ENCODE measurements at regions not wholly inside any gene's neighbourhood (a gene's known extent, or its start where the extent isn't known, plus 50 kb on each side); places are given as distances from the start of the nearest gene placed in this dataset.
"Not testable (repeated sequence)": the region's sequence is repeated elsewhere in the genome, so short reads cannot be mapped to it uniquely, and the experiment has no call there.

DNA sequence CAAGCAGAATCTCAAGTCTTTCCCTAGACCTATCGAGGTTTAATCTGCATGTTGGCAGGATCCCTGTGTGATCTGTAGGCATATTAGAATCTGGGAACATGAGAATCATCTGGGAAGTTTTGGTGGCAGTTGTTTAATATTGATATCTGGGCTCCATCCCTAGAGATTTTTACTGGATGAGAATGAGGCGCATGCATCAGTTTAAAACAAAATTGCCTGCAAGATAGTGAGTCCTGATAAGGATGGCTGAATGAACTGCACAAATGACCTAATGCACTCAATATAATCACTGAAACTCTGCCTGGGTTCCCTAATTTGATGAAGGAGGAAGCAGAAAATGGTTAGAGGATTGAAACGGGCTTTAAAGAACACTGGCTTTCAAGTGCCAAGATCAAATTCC lies 218.0 kb downstream of the FGFR2 start:
- H3K4me1 ChIP-seq: no peaks in the 10 kb centered on the region
- intact Hi-C loops (cut with DNase I; ENCODE audit: low total_unique reads): no loop called here
- in situ Hi-C loops (cut with MboI; ENCODE audit: low pct_ligation_motif_present in 1 of 4, low pct_unique_long_range_greater_than_20kb in 1 of 4, low sequenced_read_pairs in 3 of 4): no loop called here
- no peak overlapping the region for H3K27ac ChIP-seq
- no peaks in the 10 kb centered on the region for H3K36me3 ChIP-seq
- no peak overlapping the region for H3K4me3 ChIP-seq
- 60 to 81% methylated on average over 2 to 3 of the region's 3 CpGs for WGBS, 2 donors (ENCODE audit: low coverage in 1 of 2)
- no peaks in the 10 kb centered on the region for H3K27me3 ChIP-seq
- H3K9me3 ChIP-seq: no peaks in the 10 kb centered on the region
- DNase-seq: no peak
- TF ChIP-seq, protein P1, sequence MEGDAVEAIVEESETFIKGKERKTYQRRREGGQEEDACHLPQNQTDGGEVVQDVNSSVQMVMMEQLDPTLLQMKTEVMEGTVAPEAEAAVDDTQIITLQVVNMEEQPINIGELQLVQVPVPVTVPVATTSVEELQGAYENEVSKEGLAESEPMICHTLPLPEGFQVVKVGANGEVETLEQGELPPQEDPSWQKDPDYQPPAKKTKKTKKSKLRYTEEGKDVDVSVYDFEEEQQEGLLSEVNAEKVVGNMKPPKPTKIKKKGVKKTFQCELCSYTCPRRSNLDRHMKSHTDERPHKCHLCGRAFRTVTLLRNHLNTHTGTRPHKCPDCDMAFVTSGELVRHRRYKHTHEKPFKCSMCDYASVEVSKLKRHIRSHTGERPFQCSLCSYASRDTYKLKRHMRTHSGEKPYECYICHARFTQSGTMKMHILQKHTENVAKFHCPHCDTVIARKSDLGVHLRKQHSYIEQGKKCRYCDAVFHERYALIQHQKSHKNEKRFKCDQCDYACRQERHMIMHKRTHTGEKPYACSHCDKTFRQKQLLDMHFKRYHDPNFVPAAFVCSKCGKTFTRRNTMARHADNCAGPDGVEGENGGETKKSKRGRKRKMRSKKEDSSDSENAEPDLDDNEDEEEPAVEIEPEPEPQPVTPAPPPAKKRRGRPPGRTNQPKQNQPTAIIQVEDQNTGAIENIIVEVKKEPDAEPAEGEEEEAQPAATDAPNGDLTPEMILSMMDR (IDR thresholded peaks at IDR 0.05): no peak
- TF ChIP-seq EP300 (IDR thresholded peaks at IDR 0.05; ENCODE audit: low read depth) (no peak), POLR2A (IDR thresholded peaks at IDR 0.05) (no peak), POLR2AphosphoS5 (IDR thresholded peaks at IDR 0.05) (no peak)

DNA sequence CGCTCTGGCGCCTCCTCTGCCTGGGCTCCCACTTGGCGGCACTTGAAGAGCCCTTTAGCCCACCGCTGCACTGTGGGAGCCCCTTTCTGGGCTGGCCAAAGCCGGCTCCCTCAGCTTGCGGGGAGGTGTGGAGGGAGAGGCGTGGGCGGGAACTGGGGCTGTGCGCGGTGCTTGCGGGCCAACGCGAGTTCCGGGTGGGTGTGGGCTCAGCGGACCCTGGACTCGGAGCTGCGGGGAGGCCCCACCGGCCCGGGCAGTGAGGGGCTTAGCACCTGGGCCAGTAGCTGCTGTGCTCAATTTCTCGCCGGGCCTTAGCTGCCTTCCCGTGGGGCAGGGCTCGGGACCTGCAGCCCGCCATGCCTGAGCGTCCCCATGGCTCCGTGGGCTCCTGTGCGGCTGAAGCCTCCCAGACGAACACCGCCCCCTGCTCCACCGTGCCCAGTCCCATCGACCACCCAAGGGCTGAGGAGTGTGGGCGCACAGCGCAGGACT lies 216.2 kb downstream of the FGFR2 start:
- intact Hi-C loops (cut with DNase I; ENCODE audit: low total_unique reads): not testable (repeated sequence)

DNA sequence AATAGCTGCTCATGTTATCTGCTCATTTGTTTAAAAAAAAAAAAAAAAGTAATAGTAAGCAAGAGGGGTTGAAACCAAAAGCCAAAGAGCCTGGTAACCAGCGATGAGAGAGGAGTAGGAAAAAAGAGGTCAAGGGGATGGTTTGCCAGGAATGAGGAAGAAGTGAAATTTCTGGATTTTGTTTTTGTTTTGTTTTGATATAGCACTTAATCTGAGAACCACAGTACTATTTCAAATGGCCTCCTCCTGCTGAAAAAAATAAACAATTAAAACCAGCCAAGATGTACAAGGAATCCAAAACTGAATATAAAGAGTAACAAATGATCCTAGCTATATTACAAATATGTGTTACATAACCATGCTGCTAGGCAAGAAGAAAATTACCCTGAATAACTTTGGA lies 213.1 kb downstream of the FGFR2 start:
- TF ChIP-seq EP300 (IDR thresholded peaks at IDR 0.05; ENCODE audit: low read depth) (no peak), POLR2AphosphoS5 (IDR thresholded peaks at IDR 0.05) (no peak), POLR2A (IDR thresholded peaks at IDR 0.05) (no peak)
- TF ChIP-seq, protein P1 (IDR thresholded peaks at IDR 0.05): no peak
- WGBS, 2 donors (ENCODE audit: low coverage in 1 of 2): 74 to 80% methylated on average over 1 of the region's 1 CpG

More for the DNA sequence above, 216.2 kb downstream of the FGFR2 start:
- in situ Hi-C loops (cut with MboI; ENCODE audit: low pct_ligation_motif_present in 1 of 4, low pct_unique_long_range_greater_than_20kb in 1 of 4, low sequenced_read_pairs in 3 of 4); H3K9me3 ChIP-seq; H3K4me3 ChIP-seq; H3K36me3 ChIP-seq; H3K4me1 ChIP-seq; H3K27ac ChIP-seq; H3K27me3 ChIP-seq; DNase-seq: not testable (repeated sequence)
- WGBS, 2 donors (ENCODE audit: low coverage in 1 of 2): 97% methylated on average over 31 of the region's 33 CpGs; no CpG with 5 or more reads in 1 of the 2 donors

DNA sequence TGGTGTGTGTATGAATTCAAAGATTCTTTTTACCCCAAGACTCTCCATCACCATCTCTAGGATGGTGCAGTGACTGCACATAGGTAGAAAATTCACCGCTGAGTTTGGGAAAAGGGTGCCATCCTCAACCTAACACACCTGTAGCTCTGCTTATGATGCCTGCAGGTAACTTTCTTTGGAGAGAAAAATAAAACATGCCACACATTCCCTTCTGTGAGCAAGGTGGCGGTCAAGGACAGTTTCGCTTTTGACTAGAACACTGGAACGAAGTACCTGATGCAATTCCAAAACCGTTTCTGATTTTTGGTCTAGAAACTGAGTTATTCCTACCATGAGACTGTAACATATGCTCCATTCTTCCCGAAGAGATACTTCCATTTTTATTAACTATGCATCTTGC lies 205.6 kb downstream of the FGFR2 start:
- H3K27ac ChIP-seq: no peak overlapping the region
- intact Hi-C loops (cut with DNase I; ENCODE audit: low total_unique reads): no loop called here

More for the DNA sequence above, 213.1 kb downstream of the FGFR2 start:
- in situ Hi-C loops (cut with MboI; ENCODE audit: low pct_ligation_motif_present in 1 of 4, low pct_unique_long_range_greater_than_20kb in 1 of 4, low sequenced_read_pairs in 3 of 4): no loop called here
- Histone ChIP-seq H3K4me1 (no peaks in the 10 kb centered on the region), H3K27me3 (no peaks in the 10 kb centered on the region), H3K4me3 (no peak overlapping the region), H3K9me3 (no peaks in the 10 kb centered on the region), H3K36me3 (no peaks in the 10 kb centered on the region), H3K27ac (no peak overlapping the region)
- intact Hi-C loops (cut with DNase I; ENCODE audit: low total_unique reads): no loop called here
- no peak for DNase-seq

More for the DNA sequence above, 205.6 kb downstream of the FGFR2 start:
- H3K36me3 ChIP-seq: no peaks in the 10 kb centered on the region
- H3K4me1 ChIP-seq: no peaks in the 10 kb centered on the region
- no peak overlapping the region for H3K4me3 ChIP-seq
- TF ChIP-seq EP300 (IDR thresholded peaks at IDR 0.05; ENCODE audit: low read depth) (no peak), POLR2AphosphoS5 (IDR thresholded peaks at IDR 0.05) (no peak), POLR2A (IDR thresholded peaks at IDR 0.05) (no peak)
- TF ChIP-seq, protein P1 (IDR thresholded peaks at IDR 0.05): no peak
- no peaks in the 10 kb centered on the region for H3K27me3 ChIP-seq
- 78 to 89% methylated on average over 6 of the region's 6 CpGs for whole genome bisulfite sequencing, 2 donors (ENCODE audit: low coverage in 1 of 2)
- no peak for DNase-seq
- in situ Hi-C loops (cut with MboI; ENCODE audit: low pct_ligation_motif_present in 1 of 4, low pct_unique_long_range_greater_than_20kb in 1 of 4, low sequenced_read_pairs in 3 of 4): no loop called here
- no peaks in the 10 kb centered on the region for H3K9me3 ChIP-seq
